Parathyroid adenoma (tissue), 2 donors: ENCODE measurements at regions not wholly inside any gene's neighbourhood (a gene's known extent, or its start where the extent isn't known, plus 50 kb on each side); places are given as distances from the start of the nearest gene placed in this dataset.

Source experiments
- H2AFZ ChIP-seq: fragments of 300-600 bp; sonication (generic); one replicate; pipeline ENCODE4 v1.7.0; 2017; ENCODE audit warnings: antibody characterized with exemption, mild to moderate bottlenecking
- H3K27ac ChIP-seq: fragments of 300-600 bp; sonication (generic); one replicate; pipeline ENCODE4 v1.7.0; 2017
- H3K27me3 ChIP-seq: fragments of 300-600 bp; sonication (generic); one replicate; pipeline ENCODE4 v1.7.0; 2017; ENCODE audit warnings: low read length; ENCODE audit not compliant: control insufficient read depth, insufficient read depth
- H3K36me3 ChIP-seq: fragments of 300-600 bp; sonication (generic); one replicate; pipeline ENCODE4 v1.7.0; 2017; ENCODE audit warnings: low read length; ENCODE audit not compliant: control insufficient read depth, insufficient read depth
- H3K4me1 ChIP-seq: fragments of 300-600 bp; sonication (generic); one replicate; pipeline ENCODE4 v1.7.0; 2017; ENCODE audit warnings: control low read depth
- H3K4me2 ChIP-seq: fragments of 300-600 bp; sonication (generic); one replicate; pipeline ENCODE4 v1.7.0; 2017; ENCODE audit warnings: low read length
- H3K4me3 ChIP-seq: fragments of 300-600 bp; sonication (generic); one replicate; pipeline ENCODE4 v1.7.0; 2017; ENCODE audit warnings: low read depth, low read length
- H3K79me2 ChIP-seq: fragments of 300-600 bp; sonication (generic); one replicate; pipeline ENCODE4 v1.7.0; 2017; ENCODE audit warnings: control low read depth
- H3K9ac ChIP-seq: fragments of 300-600 bp; sonication (generic); one replicate; pipeline ENCODE4 v1.7.0; 2017; ENCODE audit warnings: mild to moderate bottlenecking
- H3K9me3 ChIP-seq: fragments of 300-600 bp; sonication (generic); one replicate; pipeline ENCODE4 v1.7.0; 2017; ENCODE audit warnings: low read length; ENCODE audit not compliant: control insufficient read depth
- CTCF ChIP-seq: fragments of 300-600 bp; sonication (generic); IDR thresholded peaks from one replicate; pipeline ENCODE4 v1.7.0; 2017; ENCODE audit warnings: antibody characterized with exemption, mild to moderate bottlenecking
- donor health status: primary hyperparathyroidism.

- Histone ChIP-seq H3K4me2 (no peak overlapping the region), H3K9me3 (no peaks in the 10 kb centered on the region), H3K4me1 (no peaks in the 10 kb centered on the region), H2AFZ (peak overlapping the region; percentile 0), H3K27me3 (no peaks in the 10 kb centered on the region), H3K79me2 (no peaks in the 10 kb centered on the region), H3K36me3 (no peaks in the 10 kb centered on the region), H3K4me3 (no peak overlapping the region), H3K9ac (no peak overlapping the region), H3K27ac (no peak overlapping the region)
- peak; percentile 32 for TF ChIP-seq CTCF
These were observed 75.0 kb downstream of the JRKL start for GRCh38 chr11:96464700-96465307.

GRCh38 chr11:96465512-96465911 lies 75.7 kb downstream of the JRKL start:
- Histone ChIP-seq H3K36me3 (no peaks in the 10 kb centered on the region), H3K4me1 (no peaks in the 10 kb centered on the region), H3K27ac (no peak overlapping the region), H2AFZ (no peak overlapping the region), H3K9me3 (no peaks in the 10 kb centered on the region), H3K79me2 (no peaks in the 10 kb centered on the region), H3K9ac (no peak overlapping the region), H3K4me2 (no peak overlapping the region), H3K27me3 (no peaks in the 10 kb centered on the region), H3K4me3 (no peak overlapping the region)
- TF ChIP-seq CTCF: no peak

- Histone ChIP-seq H3K27me3 (no peaks in the 10 kb centered on the region), H3K27ac (no peak overlapping the region), H3K9me3 (no peaks in the 10 kb centered on the region), H3K36me3 (no peaks in the 10 kb centered on the region), H3K4me2 (no peak overlapping the region), H3K4me3 (no peak overlapping the region), H3K4me1 (no peaks in the 10 kb centered on the region), H2AFZ (no peak overlapping the region), H3K9ac (no peak overlapping the region), H3K79me2 (no peaks in the 10 kb centered on the region)
- TF ChIP-seq CTCF: no peak
These were observed 76.8 kb downstream of the JRKL start for GRCh38 chr11:96466607-96467006.

- H3K36me3 ChIP-seq: no peaks in the 10 kb centered on the region
- H3K79me2 ChIP-seq: no peaks in the 10 kb centered on the region
- no peak overlapping the region for H3K9ac ChIP-seq
- no peak overlapping the region for H2AFZ ChIP-seq
- no peak overlapping the region for H3K27ac ChIP-seq
- no peaks in the 10 kb centered on the region for H3K27me3 ChIP-seq
- H3K9me3 ChIP-seq: no peaks in the 10 kb centered on the region
- no peak for TF ChIP-seq CTCF
- H3K4me1 ChIP-seq: no peaks in the 10 kb centered on the region
- H3K4me3 ChIP-seq: no peak overlapping the region
- no peak overlapping the region for H3K4me2 ChIP-seq
These were observed 80.0 kb downstream of the JRKL start for GRCh38 chr11:96469776-96470175.

GRCh38 chr11:96470521-96470920 lies 80.7 kb downstream of the JRKL start:
- no peaks in the 10 kb centered on the region for H3K27me3 ChIP-seq
- H3K27ac ChIP-seq: no peak overlapping the region
- H3K4me1 ChIP-seq: no peaks in the 10 kb centered on the region
- no peak overlapping the region for H2AFZ ChIP-seq
- H3K9ac ChIP-seq: no peak overlapping the region
- no peak overlapping the region for H3K4me3 ChIP-seq
- no peak for TF ChIP-seq CTCF
- H3K9me3 ChIP-seq: no peaks in the 10 kb centered on the region
- H3K4me2 ChIP-seq: no peak overlapping the region
- no peaks in the 10 kb centered on the region for H3K36me3 ChIP-seq
- H3K79me2 ChIP-seq: no peaks in the 10 kb centered on the region
